NOMO-1 (cell line): ENCODE measurements at regions not wholly inside any gene's neighbourhood (a gene's known extent, or its start where the extent isn't known, plus 50 kb on each side); places are given as distances from the start of the nearest gene placed in this dataset.
"Not testable (repeated sequence)": the region's sequence is repeated elsewhere in the genome, so short reads cannot be mapped to it uniquely, and the experiment has no call there.

Experiments used
- DNase-seq, 2 experiments: peaks; one replicate each; lab custom pipeline; 2025; ENCODE audit not compliant: unreplicated experiment in 2 of 2; lab: John Stamatoyannopoulos, UW

DNA sequence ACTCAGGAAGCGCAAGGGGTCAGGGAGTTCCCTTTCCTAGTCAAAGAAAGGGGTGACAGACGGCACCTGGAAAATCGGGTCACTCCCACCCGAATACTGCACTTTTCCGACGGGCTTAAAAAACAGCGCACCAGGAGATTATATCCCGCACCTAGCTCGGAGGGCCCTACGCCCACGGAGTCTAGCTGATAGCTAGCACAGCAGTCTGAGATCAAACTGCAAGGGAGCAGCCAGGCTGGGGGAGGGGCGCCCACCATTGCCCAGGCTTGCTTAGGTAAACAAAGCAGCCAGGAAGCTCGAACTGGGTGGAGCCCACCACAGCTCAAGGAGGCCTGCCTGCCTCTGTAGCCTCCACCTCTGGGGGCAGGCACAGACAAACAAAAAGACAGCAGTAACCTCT is 1416.8 kb downstream of the RPA4 start:
- not testable (repeated sequence) for DNase-seq

DNA sequence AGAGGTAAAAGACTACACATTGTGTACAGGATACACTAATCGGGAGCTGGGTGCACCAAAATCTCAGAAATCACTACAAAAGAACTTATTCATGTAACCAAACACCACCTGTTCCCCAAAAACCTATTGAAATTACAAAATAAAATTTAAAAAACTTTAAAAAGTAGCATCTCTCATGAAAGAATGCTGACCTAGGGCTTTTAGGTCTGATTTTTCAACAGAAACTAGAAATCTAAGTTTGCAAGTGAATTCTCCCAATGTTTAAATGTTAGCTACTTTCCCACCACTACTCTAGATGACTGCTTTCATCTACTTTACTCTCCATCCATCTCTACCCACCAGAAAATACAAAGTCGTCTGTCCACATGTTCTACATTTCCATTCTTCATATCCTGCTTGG is 1447.7 kb downstream of the RPA4 start:
- DNase-seq, result no peak

DNA sequence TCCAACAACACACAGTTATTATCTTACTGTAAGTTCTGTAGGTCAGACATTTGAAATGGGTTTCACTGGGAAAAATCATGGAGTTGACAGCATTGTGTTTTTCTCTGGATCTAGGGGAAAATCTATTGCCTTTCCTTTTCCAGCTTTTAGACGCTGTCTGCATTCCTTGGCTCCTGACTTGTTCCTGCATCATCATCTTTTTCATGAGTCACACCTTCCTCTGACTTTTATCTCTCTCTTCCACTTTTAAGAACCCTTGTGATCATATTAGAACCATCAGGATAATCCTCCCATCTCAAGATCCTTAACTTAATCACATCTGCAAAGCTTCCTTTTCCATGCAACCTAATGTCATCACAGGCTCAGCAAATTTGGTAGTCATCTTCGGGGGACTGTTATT is 1454.8 kb downstream of the RPA4 start:
- no peak for DNase-seq

GRCh38 chrX:98350940-98351339 is 1467.2 kb downstream of the RPA4 start:
- no peak for DNase-seq

- DNase-seq, result no peak
These were observed 1473.4 kb downstream of the RPA4 start for GRCh38 chrX:98357146-98357545.

DNA sequence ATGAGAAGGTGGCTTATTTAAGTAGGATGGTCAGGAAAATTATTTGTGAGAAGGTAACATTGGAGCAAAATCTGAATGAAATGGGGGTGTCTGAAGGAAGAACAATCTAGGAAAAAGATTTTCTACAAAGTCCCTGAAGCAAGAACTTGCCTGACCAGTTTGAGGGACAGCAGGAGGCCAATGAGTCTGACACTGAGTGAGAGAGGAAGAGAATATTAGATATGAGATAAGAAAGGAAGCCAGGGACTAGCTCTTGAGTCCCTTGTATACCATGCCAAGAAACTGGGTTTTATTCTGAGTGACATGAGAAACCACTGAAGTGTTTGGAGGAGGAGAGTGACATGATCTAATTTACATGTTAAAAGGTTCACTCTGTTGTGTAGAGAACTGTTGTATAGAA is 1478.9 kb downstream of the RPA4 start:
- no peak for DNase-seq

GRCh38 chrX:98371994-98372393 is 1488.3 kb downstream of the RPA4 start:
- DNase-seq, result no peak

DNA sequence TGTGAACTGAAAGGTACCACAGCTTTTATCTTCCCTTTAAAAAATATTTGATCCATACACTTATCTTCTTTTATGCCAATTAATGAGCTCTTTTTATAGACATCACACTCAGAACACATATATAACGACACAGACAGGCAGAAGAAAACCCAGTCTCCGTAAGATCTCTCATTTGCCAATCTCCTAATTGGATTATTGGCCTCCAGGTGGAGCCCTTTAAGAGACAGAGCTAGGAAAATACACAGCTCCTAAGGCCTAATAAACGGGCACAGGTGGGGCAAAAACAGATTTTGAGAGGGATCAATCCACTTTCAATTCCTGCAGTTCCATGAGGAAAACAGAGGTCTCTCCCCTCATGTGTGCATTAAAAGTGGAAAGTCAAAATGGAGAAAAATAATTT is 1495.4 kb downstream of the RPA4 start:
- DNase-seq, result no peak

DNA sequence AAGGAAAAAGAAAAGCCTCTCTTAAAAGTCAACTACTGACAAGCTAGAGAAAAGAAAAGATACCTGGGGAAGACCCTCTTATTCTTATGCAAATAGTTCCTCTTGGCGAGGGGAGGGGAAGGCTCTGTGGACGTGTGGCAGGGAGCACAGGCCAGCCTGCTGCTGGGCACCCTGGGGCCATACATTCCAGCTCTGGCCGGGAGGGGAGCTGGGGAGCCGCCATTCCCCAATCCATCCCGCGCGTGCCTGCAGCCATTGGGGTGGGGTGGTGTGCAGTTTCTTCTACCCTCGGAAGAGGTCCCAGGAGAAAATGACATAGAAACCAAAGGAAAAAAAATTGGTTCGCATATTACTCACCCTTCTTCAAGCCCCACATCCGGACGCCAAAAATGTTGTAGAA is 1496.4 kb downstream of the RPA4 start:
- DNase-seq, result no peak

DNA sequence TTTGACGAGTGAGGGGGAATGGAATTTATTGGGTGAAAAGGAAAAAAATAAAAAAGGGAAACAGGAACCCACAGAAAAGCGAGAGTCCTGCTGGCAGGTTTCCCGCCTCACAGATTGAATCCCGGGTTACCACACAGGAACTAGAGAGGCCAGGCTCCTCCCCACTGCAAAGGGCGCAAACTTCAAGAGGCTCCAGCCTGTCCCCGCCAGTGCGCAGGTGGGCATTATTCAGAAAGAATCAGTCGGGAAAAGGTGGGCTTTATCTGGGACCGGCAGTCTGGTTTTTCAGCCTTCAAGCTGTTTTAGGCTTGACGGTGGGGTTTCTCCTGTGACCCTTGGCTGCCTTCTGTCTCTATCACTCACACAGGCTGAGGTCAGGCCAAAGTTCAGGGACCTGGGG is 1496.8 kb downstream of the RPA4 start:
- no peak for DNase-seq

DNA sequence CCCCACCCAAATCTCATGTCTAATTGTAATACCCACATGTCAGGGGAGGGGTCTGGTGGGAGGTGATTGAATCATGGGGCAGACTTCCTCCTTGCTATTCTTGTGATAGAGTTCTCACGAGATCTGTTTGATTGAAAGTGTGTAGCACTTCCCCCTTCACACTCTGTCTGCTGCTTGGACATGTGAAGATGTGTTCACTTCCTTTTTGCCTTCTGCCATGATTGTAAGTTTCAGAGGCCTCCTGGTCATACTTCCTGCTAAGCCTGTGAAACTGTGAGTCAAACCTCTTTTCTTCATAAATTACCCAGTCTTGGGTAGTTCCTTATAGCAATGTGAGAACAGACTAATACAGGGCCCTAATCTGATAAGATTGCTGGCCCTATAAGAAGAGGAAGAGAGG is 1514.8 kb downstream of the RPA4 start:
- peak in 1 of 2 experiments; percentile 54 for DNase-seq

DNA sequence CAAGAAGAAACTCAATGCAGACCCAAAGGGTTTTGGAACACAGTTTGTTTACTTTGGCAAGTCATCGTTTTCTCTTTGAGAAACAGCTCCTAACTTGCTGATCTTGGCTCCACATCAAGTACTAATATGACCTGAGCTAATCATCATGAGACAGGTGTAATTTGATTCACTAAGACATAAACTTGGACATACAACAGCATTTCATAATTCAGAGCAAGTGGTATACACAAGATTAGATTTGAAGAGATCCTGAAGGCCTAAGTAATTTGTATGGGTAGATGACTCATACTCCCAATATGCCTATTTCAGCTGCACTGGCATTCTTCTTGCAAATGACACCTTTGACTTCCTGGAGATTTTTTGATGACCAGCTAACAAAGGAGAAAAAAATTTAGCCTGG is 1521.7 kb downstream of the RPA4 start:
- DNase-seq, result no peak

- DNase-seq, result no peak
These were observed 1523.9 kb downstream of the RPA4 start for GRCh38 chrX:98407584-98407983.

DNA sequence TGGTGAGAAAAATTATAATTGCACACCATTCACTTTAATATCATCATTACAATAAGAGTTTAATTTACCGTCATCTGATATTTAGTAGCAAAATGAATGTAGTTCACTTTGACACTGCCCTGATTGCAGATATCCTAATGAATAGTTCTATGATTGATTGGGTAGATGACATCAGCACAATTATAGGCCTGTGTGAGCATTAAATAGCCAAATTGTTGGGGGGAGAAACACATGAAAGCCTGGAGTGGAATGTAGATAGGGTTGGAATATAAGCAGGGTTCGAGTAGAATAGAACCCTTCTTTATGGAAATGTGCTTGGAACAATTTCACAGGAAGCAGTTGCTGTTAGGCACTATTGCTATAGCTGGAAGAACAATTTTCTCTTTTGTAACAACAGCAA is 1526.2 kb downstream of the RPA4 start:
- no peak for DNase-seq

DNA sequence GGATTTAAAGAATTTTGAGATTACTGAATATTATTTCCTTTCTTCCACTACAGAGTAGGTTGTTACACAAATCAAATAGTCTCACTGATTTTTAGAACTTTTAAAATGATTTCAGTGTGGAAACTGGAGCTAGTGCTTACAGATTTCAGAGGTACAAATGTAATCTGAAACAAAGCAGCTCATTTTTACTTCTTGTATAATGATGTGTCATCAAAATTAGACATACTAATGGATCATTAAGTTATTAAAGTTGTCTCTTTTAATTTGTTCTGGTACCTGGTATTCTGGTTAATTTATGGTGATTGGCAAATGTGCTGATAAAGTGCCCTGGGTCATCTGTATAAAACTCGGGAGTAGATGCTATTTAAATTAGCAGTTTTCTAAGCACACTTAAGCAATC is 1528.3 kb downstream of the RPA4 start:
- DNase-seq, result no peak

- no peak for DNase-seq
These were observed 1538.8 kb downstream of the RPA4 start for GRCh38 chrX:98422536-98422935.

DNA sequence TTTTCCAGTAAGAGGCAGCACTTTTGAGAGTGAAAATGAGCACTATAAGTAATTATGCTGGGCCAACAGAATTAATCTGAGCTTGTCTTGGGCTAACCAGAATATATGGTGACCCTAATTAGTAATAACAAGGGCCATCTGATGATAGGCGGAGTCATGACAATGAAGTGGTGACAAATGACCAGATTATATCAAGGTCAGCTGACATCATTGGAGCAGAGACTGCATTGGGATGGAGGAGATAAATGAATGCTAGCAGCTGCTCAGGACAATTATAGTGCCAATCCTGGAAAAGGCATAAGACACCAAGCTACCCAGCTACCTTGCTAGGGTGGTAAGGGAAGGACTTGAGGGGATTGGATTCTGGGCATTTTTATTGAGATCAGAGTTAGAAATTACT is 1548.7 kb downstream of the RPA4 start:
- no peak for DNase-seq

- DNase-seq, result no peak
These were observed 1564.8 kb downstream of the RPA4 start for GRCh38 chrX:98448524-98448923.

DNA sequence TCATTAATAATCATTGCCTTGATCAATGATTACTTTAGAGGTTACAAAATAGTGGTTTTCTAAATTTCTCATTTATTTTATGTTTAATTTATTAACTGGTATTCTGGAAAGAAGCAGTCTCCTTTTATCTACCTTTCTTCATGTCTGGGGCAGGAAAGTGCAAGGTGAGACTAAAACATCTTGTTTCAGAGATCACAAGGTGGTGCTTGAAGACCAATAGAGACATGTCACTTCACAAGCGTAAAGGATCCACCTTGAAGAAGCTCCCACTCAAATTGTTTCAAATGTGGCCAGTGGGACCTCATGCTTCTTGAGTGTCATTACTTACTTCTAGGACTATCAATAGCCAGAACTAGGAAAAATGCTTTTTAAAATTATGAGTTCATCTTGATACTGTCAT is 1568.7 kb downstream of the RPA4 start:
- DNase-seq, result no peak

DNA sequence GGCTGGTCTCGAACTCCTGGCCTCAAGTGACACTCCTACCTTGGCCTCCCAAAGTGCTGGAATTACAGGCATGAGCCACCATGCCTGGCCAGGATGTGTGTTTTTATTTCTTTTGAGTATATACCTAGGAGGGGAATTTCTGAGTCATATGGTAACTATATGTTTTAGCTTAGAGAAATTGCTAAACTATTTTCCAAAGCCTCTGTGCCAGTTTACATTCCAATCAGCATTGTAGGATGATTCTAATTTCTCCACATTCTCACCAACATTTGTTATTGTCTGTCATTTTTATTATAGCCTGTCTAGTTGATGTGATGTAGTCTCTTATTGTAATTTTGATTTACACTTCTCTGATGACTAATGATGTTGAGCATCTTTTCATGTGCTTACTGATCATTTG is 1576.0 kb downstream of the RPA4 start:
- no peak for DNase-seq

- DNase-seq, result no peak
These were observed 1596.9 kb downstream of the RPA4 start for GRCh38 chrX:98480606-98481005.

GRCh38 chrX:98481636-98482035 is 1597.9 kb downstream of the RPA4 start:
- no peak for DNase-seq

- no peak for DNase-seq
These were observed 1607.0 kb downstream of the RPA4 start for GRCh38 chrX:98490670-98491069.

DNA sequence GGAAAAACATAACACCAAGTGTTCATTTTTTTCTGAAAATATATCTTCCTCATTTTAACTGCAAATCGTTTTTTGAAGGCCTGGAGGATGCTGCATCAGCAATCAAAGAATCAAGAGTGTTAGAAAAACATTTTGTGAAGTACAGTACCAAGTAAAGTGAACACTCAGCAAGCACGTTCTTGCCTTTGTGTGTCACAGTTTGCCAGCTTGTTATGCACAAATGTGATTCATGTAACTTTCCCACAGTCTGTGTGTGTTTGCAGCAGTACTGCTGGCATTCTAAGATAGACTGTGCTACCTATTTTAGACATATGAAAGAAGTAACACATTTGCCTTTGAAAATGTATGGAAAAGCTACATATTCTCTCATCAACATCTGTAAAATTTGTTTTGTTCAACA is 1617.7 kb downstream of the RPA4 start:
- DNase-seq, result no peak
